H1 (cell line): ENCODE measurements at regions not wholly inside any gene's neighbourhood (a gene's known extent, or its start where the extent isn't known, plus 50 kb on each side); places are given as distances from the start of the nearest gene placed in this dataset.

Experiments
- CTCF ChIA-PET: fragments of 300-600 bp; sonication (Branson Sonifier 250); formaldehyde crosslinking; loops from one replicate; lab custom pipeline; 2021; ENCODE audit not compliant: partially characterized antibody; lab: Charles Lee
- POLR2A ChIA-PET: fragments of 300-600 bp; sonication (Branson Sonifier 250); formaldehyde crosslinking; loops from one replicate; lab custom pipeline; 2021; ENCODE audit warnings: inconsistent platforms; ENCODE audit not compliant: partially characterized antibody; lab: Charles Lee
- DNase-seq, 2 experiments: peaks; one replicate each; pipeline versions ENCODE4 v3.0.0 to v3.0.0-alpha.2; 2010 to 2022; ENCODE audit warnings: low spot score in 2 of 2, low read depth in 1 of 2, mixed read lengths in 1 of 2
- FAIRE-seq: peaks from 2 replicates; lab custom pipeline; 2011; peaks lifted over from hg19 to GRCh38; lab: Jason Lieb, UNC
- H2AFZ ChIP-seq: 2 replicates; pipeline ENCODE4 v1.8.1; 2012; ENCODE audit warnings: low read length, inconsistent platforms
- H2AK5ac ChIP-seq: 2 replicates; pipeline ENCODE4 v1.6.1; 2013; ENCODE audit warnings: low read depth, low read length
- H2BK120ac ChIP-seq: replicated peaks from 2 replicates; pipeline ENCODE3; 2013; ENCODE audit warnings: low read depth, low read length, inconsistent platforms
- H2BK12ac ChIP-seq: 2 replicates; pipeline ENCODE4 v1.6.1; 2013; ENCODE audit warnings: low read depth, low read length
- H2BK15ac ChIP-seq: 2 replicates; pipeline ENCODE4 v1.6.1; 2013; ENCODE audit warnings: low read length
- H2BK20ac ChIP-seq: 2 replicates; pipeline ENCODE4 v1.6.1; 2013; ENCODE audit warnings: low read length
- H2BK5ac ChIP-seq: 2 replicates; pipeline ENCODE4 v1.6.1; 2013; ENCODE audit warnings: low read depth, low read length
- H3K14ac ChIP-seq: 2 replicates; pipeline ENCODE4 v1.6.1; 2013; ENCODE audit warnings: inconsistent platforms; ENCODE audit not compliant: insufficient read length
- H3K18ac ChIP-seq: 2 replicates; pipeline ENCODE4 v1.6.1; 2013; ENCODE audit warnings: low read length; ENCODE audit errors: extremely low read depth
- H3K23ac ChIP-seq: 2 replicates; pipeline ENCODE4 v1.6.1; 2013; ENCODE audit warnings: inconsistent platforms; ENCODE audit not compliant: insufficient read length
- H3K23me2 ChIP-seq: 2 replicates; pipeline ENCODE4 v1.6.1; 2013; ENCODE audit warnings: low read depth, low read length
- H3K27ac ChIP-seq: 2 replicates; pipeline ENCODE4 v1.6.1; 2011; ENCODE audit warnings: low read depth, low read length, inconsistent platforms
- H3K27me3 ChIP-seq, 4 experiments: replicated peaks in 1 of 4; 1 replicate in 1 of 4; 2 replicates in 3 of 4; pipeline versions ENCODE4 v1.6.1 to v1.8.1; 2011 to 2013; ENCODE audit warnings: low read length in 3 of 4, mild to moderate bottlenecking in 3 of 4, inconsistent platforms in 2 of 4, mixed read lengths in 2 of 4, moderate library complexity in 1 of 4; ENCODE audit not compliant: control insufficient read depth in 3 of 4, insufficient read depth in 3 of 4; ENCODE audit errors: extremely low read depth in 1 of 4
- H3K36me3 ChIP-seq, 4 experiments: 2 replicates each; pipeline versions ENCODE4 v1.6.1 to v1.8.1; 2011 to 2013; ENCODE audit warnings: mild to moderate bottlenecking in 4 of 4, low read length in 3 of 4, moderate library complexity in 2 of 4, control low read depth in 1 of 4, inconsistent platforms in 1 of 4; ENCODE audit not compliant: insufficient read depth in 4 of 4, control insufficient read depth in 2 of 4
- H3K4ac ChIP-seq: replicated peaks from 2 replicates; pipeline ENCODE3; 2013; ENCODE audit warnings: low read length, low read depth, mixed read lengths, inconsistent platforms; ENCODE audit not compliant: insufficient read length
- H3K4me1 ChIP-seq, 4 experiments: replicated peaks in 1 of 4; 1 replicate in 1 of 4; 2 replicates in 3 of 4; pipeline versions ENCODE4 v1.6.1 to v1.8.1; 2011 to 2013; ENCODE audit warnings: low read length in 3 of 4, inconsistent platforms in 2 of 4, mixed read lengths in 1 of 4; ENCODE audit not compliant: insufficient read depth in 4 of 4, control insufficient read depth in 3 of 4
- H3K4me2 ChIP-seq, 2 experiments: 2 replicates each; pipeline versions ENCODE4 v1.6.1 to v1.8.1; 2011 to 2013; ENCODE audit warnings: low read depth in 2 of 2, low read length in 2 of 2, control low read depth in 1 of 2, inconsistent platforms in 1 of 2, mild to moderate bottlenecking in 1 of 2; ENCODE audit not compliant: insufficient read depth in 1 of 2
- H3K4me3 ChIP-seq, 4 experiments: fragments of 200-600, 300-600 bp in 1 of 4; sonication (generic), shearing (Covaris generic), sonication (Bioruptor Twin) in 1 of 4; 2 replicates each; pipeline versions ENCODE4 v1.5.1 to v1.8.1; 2011 to 2016; ENCODE audit warnings: low read length in 4 of 4, low read depth in 3 of 4, control low read depth in 2 of 4, inconsistent platforms in 2 of 4, mild to moderate bottlenecking in 2 of 4, mixed read lengths in 1 of 4, moderate library complexity in 1 of 4; ENCODE audit not compliant: insufficient read depth in 2 of 4; ENCODE audit errors: extremely low read depth in 1 of 4
- H3K56ac ChIP-seq: replicated peaks from 2 replicates; pipeline ENCODE3; 2013; ENCODE audit warnings: low read depth, mild to moderate bottlenecking, mixed read lengths, low read length, inconsistent platforms; ENCODE audit not compliant: insufficient read length
- H3K79me1 ChIP-seq: 2 replicates; pipeline ENCODE4 v1.6.1; 2013; ENCODE audit warnings: low read depth, low read length, control low read depth
- H3K79me2 ChIP-seq, 2 experiments: 2 replicates each; pipeline versions ENCODE4 v1.6.1 to v1.8.1; 2012 to 2013; ENCODE audit warnings: low read length in 2 of 2, mild to moderate bottlenecking in 2 of 2, inconsistent platforms in 1 of 2; ENCODE audit not compliant: insufficient read depth in 2 of 2, control insufficient read depth in 1 of 2
- H3K9ac ChIP-seq, 4 experiments: replicated peaks in 1 of 4; 1 replicate in 1 of 4; 2 replicates in 3 of 4; pipeline versions ENCODE4 v1.6.1 to v1.8.1; 2011 to 2013; ENCODE audit warnings: low read depth in 3 of 4, low read length in 3 of 4, control low read depth in 2 of 4, mild to moderate bottlenecking in 2 of 4, moderate library complexity in 2 of 4, inconsistent platforms in 1 of 4; ENCODE audit errors: extremely low read depth in 1 of 4
- H3K9me3 ChIP-seq, 2 experiments: 2 replicates each; pipeline versions ENCODE4 v1.6.1 to v1.8.1; 2012 to 2013; ENCODE audit warnings: mild to moderate bottlenecking in 2 of 2, moderate library complexity in 2 of 2, control low read depth in 1 of 2, inconsistent platforms in 1 of 2, low read depth in 1 of 2, low read length in 1 of 2, mixed read lengths in 1 of 2; ENCODE audit not compliant: insufficient read depth in 2 of 2
- H4K20me1 ChIP-seq, 2 experiments: replicated peaks in 1 of 2; 2 replicates each; pipeline versions ENCODE3 to v1.8.1; 2011 to 2013; ENCODE audit warnings: inconsistent platforms in 2 of 2, low read length in 2 of 2, mild to moderate bottlenecking in 1 of 2; ENCODE audit not compliant: insufficient read depth in 2 of 2, control insufficient read depth in 1 of 2
- H4K5ac ChIP-seq: 2 replicates; pipeline ENCODE4 v1.6.1; 2013; ENCODE audit warnings: low read length, low read depth, mixed read lengths, inconsistent platforms; ENCODE audit not compliant: insufficient read length
- H4K8ac ChIP-seq: 2 replicates; pipeline ENCODE4 v1.8.0; 2013; ENCODE audit warnings: mild to moderate bottlenecking, moderate library complexity, low read length, inconsistent platforms; ENCODE audit not compliant: insufficient read depth; ENCODE audit errors: extremely low read depth
- H4K91ac ChIP-seq: replicated peaks from 2 replicates; pipeline ENCODE3; 2013; ENCODE audit warnings: low read length, mixed read lengths, inconsistent platforms; ENCODE audit not compliant: insufficient read length
- HDAC2 ChIP-seq, 2 experiments: fragments of 300-600 bp in 1 of 2; sonication (generic) in 1 of 2; IDR thresholded peaks; 2 replicates each; pipeline ENCODE4 v1.6.1; 2011 to 2012; ENCODE audit warnings: low read depth in 2 of 2, low read length in 2 of 2, mild to moderate bottlenecking in 2 of 2, moderate library complexity in 2 of 2, borderline replicate concordance in 1 of 2, inconsistent platforms in 1 of 2
- KDM5A ChIP-seq: fragments of 200-600 bp; IDR thresholded peaks from 2 replicates; pipeline ENCODE4 v1.7.1; 2012; ENCODE audit warnings: mild to moderate bottlenecking, low read length, inconsistent platforms, mixed read lengths
- RNF2 ChIP-seq: fragments of 200-900, 300-1000 bp; sonication (generic); IDR thresholded peaks from 2 replicates; pipeline ENCODE4 v1.7.1; 2016; ENCODE audit warnings: borderline replicate concordance, low read depth, mild to moderate bottlenecking, antibody characterized with exemption, low read length; ENCODE audit not compliant: poor library complexity, severe bottlenecking; ENCODE audit errors: missing control alignments
- WGBS, 2 experiments: shearing (Covaris generic) in 1 of 2; methylation state at CpG; one replicate each; pipeline versions ENCODE4 v1.1.6 to v1.1.7; 2013 to 2015; ENCODE audit warnings: low lambda C conversion rate in 2 of 2, mixed read lengths in 2 of 2, inconsistent platforms in 1 of 2, low coverage in 1 of 2, missing lambda C conversion rate in 1 of 2; ENCODE audit not compliant: insufficient replicate concordance in 2 of 2, insufficient coverage in 1 of 2, insufficient read length in 1 of 2; ENCODE audit errors: extremely low coverage in 1 of 2, missing lambda C conversion rate in 1 of 2; 5-methylcytosine and 5-hydroxymethylcytosine counted together

DNA sequence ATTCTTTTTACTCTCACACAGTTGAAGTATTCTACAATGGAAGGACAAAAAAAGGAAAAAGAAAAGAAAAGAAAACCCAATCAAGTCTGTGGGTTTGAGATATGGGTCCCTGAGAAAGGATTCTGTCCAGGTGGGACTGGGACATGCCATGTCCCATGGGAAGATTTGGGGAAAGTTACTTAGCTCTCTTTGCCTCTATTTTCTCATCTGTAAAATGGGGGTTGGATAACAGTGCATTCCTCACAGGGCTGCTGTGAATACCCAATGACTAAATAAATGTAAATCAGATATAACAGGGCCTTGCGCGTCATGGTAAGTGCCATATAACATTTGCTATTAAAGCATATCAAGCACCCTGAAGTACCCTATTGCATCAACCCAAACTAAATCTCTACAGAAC, 105.7 kb downstream of the CPN2 start:
- Histone ChIP-seq H4K91ac (no peak overlapping the region), H3K4me2 (no peak overlapping the region), H2BK120ac (no peak overlapping the region), H3K14ac (no peak overlapping the region), H4K8ac (no peak overlapping the region), H3K4me1 (peaks cover 0 to 11% (median 3%) of the 10 kb centered on the region in 4 experiments; a peak in 4 of 7 replicates), H2BK15ac (no peak overlapping the region), H3K23me2 (no peaks in the 10 kb centered on the region), H2BK20ac (no peak overlapping the region), H3K4ac (no peak overlapping the region), H2AFZ (no peak overlapping the region), H2AK5ac (no peak overlapping the region), H3K9ac (no peak overlapping the region), H3K79me2 (no peaks in the 10 kb centered on the region), H3K4me3 (no peak overlapping the region), H3K27ac (no peak overlapping the region), H2BK5ac (no peak overlapping the region), H4K5ac (no peak overlapping the region), H3K23ac (no peak overlapping the region), H2BK12ac (no peak overlapping the region), H4K20me1 (no peaks in the 10 kb centered on the region), H3K18ac (no peak overlapping the region), H3K56ac (no peak overlapping the region), H3K9me3 (no peaks in the 10 kb centered on the region), H3K36me3 (no peaks in the 10 kb centered on the region), H3K27me3 (no peaks in the 10 kb centered on the region), H3K79me1 (no peaks in the 10 kb centered on the region)
- DNase-seq (no peak), FAIRE-seq (no peak)
- CTCF ChIA-PET = interaction anchor here (0.6 to 2.9 kb wide), 26 partner anchors 10 to 1025 kb away, joined by 3 to 11 read pairs (median 4); no protein-coding TSS in a partner anchor
- 100% methylated on average over 2 of the region's 2 CpGs; no CpG with 5 or more reads in 1 of the 2 experiments for WGBS, 2 experiments
- POLR2A ChIA-PET = no interaction called here
- no peak for TF ChIP-seq RNF2
- no peak for TF ChIP-seq HDAC2 (IDR thresholded peaks at IDR 0.05; ENCODE audit: borderline replicate concordance in 1 of 2, low read depth in 2 of 2, low read length in 2 of 2)
- TF ChIP-seq KDM5A = no peak
